ENCODE measurements at regions not wholly inside any gene's neighbourhood (a gene's known extent, or its start where the extent isn't known, plus 50 kb on each side); places are given as distances from the start of the nearest gene placed in this dataset.

- CTCF ChIA-PET = no interaction called here
- H3K4me1 Mint-ChIP-seq = no peaks in the 10 kb centered on the region
- DNase-seq = no peak
Observed at GRCh38 chr3:127140501-127141460, 52.1 kb upstream of the PRR23E start.

GRCh38 chr3:127141921-127142730 lies 50.8 kb upstream of the PRR23E start:
- Mint-ChIP-seq H3K36me3 (ENCODE audit: low read depth) (no peaks in the 10 kb centered on the region), H3K27me3 (peaks cover 10% of the 10 kb centered on the region), H3K27ac (no peak overlapping the region), H3K4me3 (no peak overlapping the region), H3K9me3 (peaks cover 3% of the 10 kb centered on the region), H3K4me1 (no peaks in the 10 kb centered on the region)
- DNase-seq (no peak), ATAC-seq (ENCODE audit: low read depth) (no peak)
- intact Hi-C loops (cut with micrococcal nuclease) = no loop called here
- TF ChIP-seq CTCF (IDR thresholded peaks at IDR 0.05) = no peak
- CTCF ChIA-PET = no interaction called here
- POLR2A ChIA-PET = no interaction called here

More at GRCh38 chr3:127140501-127141460, 52.1 kb upstream of the PRR23E start:
- intact Hi-C loops (cut with micrococcal nuclease) = no loop called here
- Mint-ChIP-seq H3K27me3 (peaks cover 17% of the 10 kb centered on the region), H3K4me3 (no peak overlapping the region), H3K36me3 (ENCODE audit: low read depth) (no peaks in the 10 kb centered on the region), H3K27ac (no peak overlapping the region), H3K9me3 (peaks cover 3% of the 10 kb centered on the region)
- POLR2A ChIA-PET = no interaction called here
- no peak for ATAC-seq (ENCODE audit: low read depth)
- no peak for TF ChIP-seq CTCF (IDR thresholded peaks at IDR 0.05)
